HFFc6 (cell line): ENCODE measurements at regions not wholly inside any gene's neighbourhood (a gene's known extent, or its start where the extent isn't known, plus 50 kb on each side); places are given as distances from the start of the nearest gene placed in this dataset.

Experiments
- DNase-seq: peaks from one replicate; pipeline ENCODE4 v3.0.0-alpha.2; 2018
- H3K27ac Mint-ChIP-seq: 2 replicates; pipeline ENCODE4 v1.8.0; 2020; ENCODE audit warnings: mild to moderate bottlenecking, mixed read lengths
- H3K27me3 Mint-ChIP-seq: 2 replicates; pipeline ENCODE4 v1.8.0; 2021; ENCODE audit warnings: mild to moderate bottlenecking, moderate library complexity, mixed read lengths; ENCODE audit not compliant: insufficient read depth
- H3K36me3 Mint-ChIP-seq: 2 replicates; pipeline ENCODE4 v1.8.0; 2021; ENCODE audit warnings: low read depth, mixed read lengths
- H3K4me1 Mint-ChIP-seq: 2 replicates; pipeline ENCODE4 v1.8.0; 2020; ENCODE audit warnings: low read depth, mixed read lengths
- H3K4me3 Mint-ChIP-seq: 2 replicates; pipeline ENCODE4 v1.8.0; 2020; ENCODE audit warnings: mild to moderate bottlenecking, moderate library complexity, mixed read lengths
- H3K9me3 Mint-ChIP-seq: 2 replicates; pipeline ENCODE4 v1.8.0; 2020; ENCODE audit warnings: mild to moderate bottlenecking, mixed read lengths
- CTCF ChIP-seq: fragments of 200-600 bp; sonication (generic); IDR thresholded peaks from 2 replicates; pipeline ENCODE4 v1.5.0; 2021; ENCODE audit warnings: antibody characterized with exemption, mild to moderate bottlenecking

- Mint-ChIP-seq H3K4me3 (peak overlapping the region; percentile 70), H3K4me1 (peaks cover 36% of the 10 kb centered on the region), H3K9me3 (peaks cover 11% of the 10 kb centered on the region), H3K27ac (peak overlapping the region; percentile 86), H3K27me3 (no peaks in the 10 kb centered on the region; the same call in 1 of the 2 replicates), H3K36me3 (peaks cover 13% of the 10 kb centered on the region; the same call in 1 of the 2 replicates)
- DNase-seq, result peak; percentile 82
- TF ChIP-seq CTCF, result no peak
Measured at GRCh38 chr14:61965030-61965745, 203.0 kb downstream of the SNAPC1 start.

- H3K4me1 Mint-ChIP-seq, result peaks cover 36% of the 10 kb centered on the region
- DNase-seq, result no peak
- peaks cover 7% of the 10 kb centered on the region; the same call in 1 of the 2 replicates for H3K9me3 Mint-ChIP-seq
- peaks cover 7% of the 10 kb centered on the region; the same call in 1 of the 2 replicates for H3K36me3 Mint-ChIP-seq
- no peak for TF ChIP-seq CTCF
- H3K27ac Mint-ChIP-seq, result no peak overlapping the region
- H3K27me3 Mint-ChIP-seq, result no peaks in the 10 kb centered on the region; the same call in 1 of the 2 replicates
- no peak overlapping the region for H3K4me3 Mint-ChIP-seq
Measured at GRCh38 chr14:61968207-61968606, 206.0 kb downstream of the SNAPC1 start.

- Mint-ChIP-seq H3K36me3 (peaks cover 20% of the 10 kb centered on the region), H3K4me3 (no peak overlapping the region), H3K4me1 (peaks cover 30% of the 10 kb centered on the region), H3K27me3 (peaks cover 3% of the 10 kb centered on the region), H3K27ac (no peak overlapping the region), H3K9me3 (peaks cover 24% of the 10 kb centered on the region)
- no peak for TF ChIP-seq CTCF
- DNase-seq, result no peak
Measured at GRCh38 chr14:61972711-61973110, 210.5 kb downstream of the SNAPC1 start.

- peak overlapping the region; percentile 92 for H3K27ac Mint-ChIP-seq
Measured at GRCh38 chr14:61973981-61974380, 211.8 kb downstream of the SNAPC1 start.

GRCh38 chr14:61977217-61977616 is 215.0 kb downstream of the SNAPC1 start:
- Mint-ChIP-seq H3K9me3 (peaks cover 24% of the 10 kb centered on the region), H3K36me3 (peaks cover 24% of the 10 kb centered on the region), H3K27me3 (peaks cover 3% of the 10 kb centered on the region), H3K4me3 (no peak overlapping the region), H3K27ac (peak overlapping the region; percentile 17; the same call in 1 of the 2 replicates), H3K4me1 (peaks cover 34% of the 10 kb centered on the region)
- peak; percentile 38 for DNase-seq
- TF ChIP-seq CTCF, result no peak

More at GRCh38 chr14:61973981-61974380, 211.8 kb downstream of the SNAPC1 start:
- Mint-ChIP-seq H3K9me3 (peaks cover 24% of the 10 kb centered on the region), H3K27me3 (peaks cover 3% of the 10 kb centered on the region), H3K36me3 (peaks cover 24% of the 10 kb centered on the region), H3K4me1 (peaks cover 34% of the 10 kb centered on the region), H3K4me3 (peak overlapping the region; percentile 31)
- peak; percentile 62 for DNase-seq
- no peak for TF ChIP-seq CTCF
